Endothelial cell of umbilical vein (primary cell): ENCODE measurements at regions not wholly inside any gene's neighbourhood (a gene's known extent, or its start where the extent isn't known, plus 50 kb on each side); places are given as distances from the start of the nearest gene placed in this dataset.

Experiments used
- BruUV-seq: library from RNA; stranded (reverse); fragments of 400-500 nt; replicated peaks from 2 replicates; lab custom pipeline; 2021; lab: Mats Ljungman, UMichigan
- CTCF ChIA-PET: fragments of 300-600, 350-600 bp; sonication (Branson Sonifier 250); formaldehyde crosslinking; loops from one replicate; lab custom pipeline; 2021; ENCODE audit warnings: antibody characterized with exemption, inconsistent platforms; lab: Charles Lee
- POLR2A ChIA-PET: fragments of 300-600, 350-600 bp; sonication (Branson Sonifier 250); formaldehyde crosslinking; loops from one replicate; lab custom pipeline; 2021; ENCODE audit warnings: antibody characterized with exemption, inconsistent platforms; lab: Charles Lee
- DNase-seq: peaks from one replicate; pipeline ENCODE4 v3.0.0-alpha.2; 2011; ENCODE audit warnings: low read depth, low spot score
- FAIRE-seq: peaks from 2 replicates; lab custom pipeline; 2011; peaks lifted over from hg19 to GRCh38; lab: Jason Lieb, UNC
- H2AFZ ChIP-seq: 2 replicates; pipeline ENCODE4 v1.6.0; 2012; ENCODE audit warnings: low read depth, low read length, control low read depth, inconsistent platforms
- H3K27ac ChIP-seq: 2 replicates; pipeline ENCODE4 v1.5.1; 2011; ENCODE audit warnings: low read depth, mild to moderate bottlenecking, control low read depth, low read length, moderate library complexity; ENCODE audit not compliant: insufficient read depth
- H3K27me3 ChIP-seq, 2 experiments: 2 replicates each; pipeline versions ENCODE4 v1.6.0 to v1.6.1; 2011; ENCODE audit warnings: low read length in 2 of 2, mixed read lengths in 1 of 2; ENCODE audit not compliant: control insufficient read depth in 2 of 2, insufficient read depth in 2 of 2
- H3K36me3 ChIP-seq, 2 experiments: 2 replicates in 1 of 2; 3 replicates in 1 of 2; pipeline ENCODE4 v1.5.1; 2011; ENCODE audit warnings: low read length in 2 of 2, mild to moderate bottlenecking in 1 of 2, moderate library complexity in 1 of 2; ENCODE audit not compliant: control insufficient read depth in 2 of 2, insufficient read depth in 2 of 2; ENCODE audit errors: extremely low read depth in 1 of 2
- H3K4me1 ChIP-seq: 3 replicates; pipeline ENCODE4 v1.5.1; 2011; ENCODE audit warnings: mild to moderate bottlenecking, low read length; ENCODE audit not compliant: control insufficient read depth, insufficient read depth; ENCODE audit errors: extremely low read depth
- H3K4me2 ChIP-seq: 2 replicates; pipeline ENCODE4 v1.6.1; 2011; ENCODE audit warnings: low read length, control low read depth, mixed read lengths; ENCODE audit not compliant: insufficient read depth
- H3K4me3 ChIP-seq, 3 experiments: fragments of 200-600 bp in 1 of 3; sonication (generic), shearing (Covaris generic) in 1 of 3; replicated peaks in 1 of 3; 2 replicates each; pipeline ENCODE4 v1.5.1; 2011 to 2016; ENCODE audit warnings: control low read depth in 3 of 3, low read length in 3 of 3, mild to moderate bottlenecking in 2 of 3, inconsistent platforms in 1 of 3, low read depth in 1 of 3, moderate library complexity in 1 of 3; ENCODE audit not compliant: insufficient read depth in 1 of 3
- H3K79me2 ChIP-seq: 2 replicates; pipeline ENCODE4 v1.6.0; 2012; ENCODE audit warnings: low read length, inconsistent platforms; ENCODE audit not compliant: control insufficient read depth, insufficient read depth
- H3K9ac ChIP-seq: replicated peaks from 2 replicates; pipeline ENCODE3; 2011; ENCODE audit warnings: low read length, control low read depth; ENCODE audit not compliant: insufficient read depth; ENCODE audit errors: extremely low read depth
- H3K9me1 ChIP-seq: replicated peaks from 3 replicates; pipeline ENCODE4 v1.6.0; 2011; ENCODE audit warnings: mild to moderate bottlenecking, low read length; ENCODE audit not compliant: control insufficient read depth, insufficient read depth; ENCODE audit errors: extremely low read depth
- H3K9me3 ChIP-seq: replicated peaks from 2 replicates; pipeline ENCODE4 v1.5.1; 2012; ENCODE audit warnings: low read length, inconsistent platforms; ENCODE audit not compliant: control insufficient read depth, insufficient read depth
- H4K20me1 ChIP-seq: replicated peaks from 2 replicates; pipeline ENCODE3; 2011; ENCODE audit warnings: mild to moderate bottlenecking, low read length; ENCODE audit not compliant: control insufficient read depth, insufficient read depth; ENCODE audit errors: extremely low read depth
- CTCF ChIP-seq, 2 donors: IDR thresholded peaks; 1 replicate in 1 of 2; 2 replicates in 1 of 2; pipeline ENCODE4 v1.5.1; 2011; ENCODE audit warnings: low read length in 2 of 2, mild to moderate bottlenecking in 2 of 2, moderate library complexity in 2 of 2, control low read depth in 1 of 2, inconsistent platforms in 1 of 2, low read depth in 1 of 2; ENCODE audit not compliant: insufficient read depth in 1 of 2; ENCODE audit errors: extremely low read depth in 1 of 2
- EZH2 ChIP-seq: IDR thresholded peaks from 2 replicates; pipeline ENCODE4 v1.6.1; 2012; ENCODE audit warnings: borderline replicate concordance, low read depth, mild to moderate bottlenecking, moderate library complexity, low read length, inconsistent platforms; ENCODE audit not compliant: severe bottlenecking
- FOS ChIP-seq: IDR thresholded peaks from 2 replicates; pipeline ENCODE4 v1.6.1; 2011; ENCODE audit warnings: mild to moderate bottlenecking, low read length, moderate library complexity, borderline replicate concordance; ENCODE audit not compliant: insufficient read depth
- GATA2 ChIP-seq: IDR thresholded peaks from 2 replicates; pipeline ENCODE4 v1.7.0; 2011; ENCODE audit warnings: low read depth, mild to moderate bottlenecking, moderate library complexity, mixed read lengths, low read length; ENCODE audit not compliant: insufficient read length, insufficient read depth
- JUN ChIP-seq: IDR thresholded peaks from 2 replicates; pipeline ENCODE4 v1.6.1; 2011; ENCODE audit warnings: borderline replicate concordance, low read depth; ENCODE audit not compliant: insufficient read length, insufficient read depth
- MAX ChIP-seq: IDR thresholded peaks from 2 replicates; pipeline ENCODE4 v1.6.1; 2011; ENCODE audit not compliant: insufficient read depth, insufficient read length
- MYC ChIP-seq: IDR thresholded peaks from one replicate; pipeline ENCODE4 v1.6.1; 2011; ENCODE audit warnings: mild to moderate bottlenecking, low read depth, low read length
- POLR2A ChIP-seq: IDR thresholded peaks from 2 replicates; pipeline ENCODE4 v1.6.1; 2012; ENCODE audit warnings: low read depth, mild to moderate bottlenecking, control low read depth, low read length
- POLR2AphosphoS5 ChIP-seq: IDR thresholded peaks from 2 replicates; pipeline ENCODE4 v1.6.1; 2012; ENCODE audit warnings: low read depth, mild to moderate bottlenecking, control low read depth, low read length, moderate library complexity; ENCODE audit not compliant: insufficient read depth
- dilution Hi-C: fragments of 300-500 bp; cut with MboI; formaldehyde crosslinking; loops from one replicate; pipeline ENCODE4 v1.15.0; 2019; ENCODE audit warnings: low sequenced_read_pairs; ENCODE audit not compliant: extremely low pct_ligation_motif_present
- intact Hi-C: fragments of 100-400 bp; cut with micrococcal nuclease; formaldehyde crosslinking; loops from one replicate; pipeline ENCODE4 v1.10.0; 2022

- TF ChIP-seq POLR2A: no peak
- no peak for TF ChIP-seq CTCF (IDR thresholded peaks at IDR 0.05; ENCODE audit: extremely low read depth in 1 of 2, insufficient read depth in 1 of 2, low read depth in 1 of 2, low read length in 2 of 2)
- TF ChIP-seq MAX: no peak
- no peak for TF ChIP-seq EZH2
- no peak for TF ChIP-seq GATA2
- TF ChIP-seq FOS: no peak
- no peak for TF ChIP-seq MYC
- TF ChIP-seq POLR2AphosphoS5: no peak
- no peak for TF ChIP-seq JUN
- no peaks in the 10 kb centered on the region for H4K20me1 ChIP-seq
- no peak overlapping the region for H3K4me3 ChIP-seq
- peaks cover 2% of the 10 kb centered on the region for H3K9me3 ChIP-seq
- no peak for DNase-seq
- POLR2A ChIA-PET: no interaction called here
- no peak overlapping the region for H3K9ac ChIP-seq
- no peaks in the 10 kb centered on the region for H3K4me1 ChIP-seq
- dilution Hi-C loops (no loop called here), intact Hi-C loops (no loop called here)
- H3K36me3 ChIP-seq: no peaks in the 10 kb centered on the region
- BruUV-seq: no TSS peak
- no peak for FAIRE-seq
- no peaks in the 10 kb centered on the region for H3K9me1 ChIP-seq
- H2AFZ ChIP-seq: no peak overlapping the region
- CTCF ChIA-PET: no interaction called here
- no peaks in the 10 kb centered on the region for H3K79me2 ChIP-seq
- H3K27ac ChIP-seq: no peak overlapping the region
- no peaks in the 10 kb centered on the region for H3K27me3 ChIP-seq
- no peak overlapping the region for H3K4me2 ChIP-seq
Observed at GRCh38 chr19:31572976-31573298, 223.7 kb upstream of the TSHZ3 start.
